Cardiac muscle cell (in vitro differentiated cells and primary cell): ENCODE measurements at regions not wholly inside any gene's neighbourhood (a gene's known extent, or its start where the extent isn't known, plus 50 kb on each side); places are given as distances from the start of the nearest gene placed in this dataset.

Experiments used
- DNase-seq, 2 donors: peaks; one replicate each; pipeline versions ENCODE4 v3.0.0 to v3.0.0-alpha.2; 2010 to 2017; ENCODE audit warnings: low read depth in 1 of 2, low spot score in 1 of 2
- H3K27ac ChIP-seq: fragments of 200-600 bp; sonication (generic); 2 replicates; pipeline ENCODE4 v1.5.1; 2016
- H3K27me3 ChIP-seq: fragments of 200-600 bp; sonication (generic); 2 replicates; pipeline ENCODE4 v1.6.0; 2016; ENCODE audit warnings: control low read depth
- H3K36me3 ChIP-seq: fragments of 200-600 bp; sonication (generic); 2 replicates; pipeline ENCODE4 v1.5.1; 2016; ENCODE audit warnings: control low read depth
- H3K4me1 ChIP-seq: fragments of 200-600 bp; sonication (generic); 2 replicates; pipeline ENCODE4 v1.8.1; 2017; ENCODE audit warnings: low read depth, mild to moderate bottlenecking, mixed run types
- H3K4me3 ChIP-seq: fragments of 200-600 bp; sonication (generic); 2 replicates; pipeline ENCODE4 v1.5.1; 2016; ENCODE audit warnings: mild to moderate bottlenecking
- H3K9me3 ChIP-seq: fragments of 200-600 bp; sonication (generic); 2 replicates; pipeline ENCODE4 v1.5.1; 2017; ENCODE audit warnings: low read depth, mild to moderate bottlenecking, control low read depth
- CTCF ChIP-seq: IDR thresholded peaks from 2 replicates; pipeline ENCODE4 v1.5.1; 2012; ENCODE audit warnings: low read depth, mild to moderate bottlenecking, low read length

- H3K27me3 ChIP-seq: peaks cover 9% of the 10 kb centered on the region
- DNase-seq: no peak
- H3K36me3 ChIP-seq: no peaks in the 10 kb centered on the region
- H3K4me3 ChIP-seq: no peak overlapping the region
- H3K4me1 ChIP-seq: peaks cover 4% of the 10 kb centered on the region
- no peak overlapping the region for H3K27ac ChIP-seq
- no peak for TF ChIP-seq CTCF
- no peaks in the 10 kb centered on the region for H3K9me3 ChIP-seq
These were observed 67.3 kb upstream of the ONECUT1 start for GRCh38 chr15:52857471-52857870.

- H3K4me3 ChIP-seq: no peak overlapping the region
- DNase-seq: no peak
- peaks cover 4% of the 10 kb centered on the region for H3K4me1 ChIP-seq
- H3K27me3 ChIP-seq: peaks cover 9% of the 10 kb centered on the region
- no peak overlapping the region for H3K27ac ChIP-seq
- no peaks in the 10 kb centered on the region for H3K36me3 ChIP-seq
- no peaks in the 10 kb centered on the region for H3K9me3 ChIP-seq
- no peak for TF ChIP-seq CTCF
These were observed 66.2 kb upstream of the ONECUT1 start for GRCh38 chr15:52856286-52856685.

- peaks cover 4% of the 10 kb centered on the region for H3K4me1 ChIP-seq
- DNase-seq: no peak
- no peaks in the 10 kb centered on the region for H3K36me3 ChIP-seq
- TF ChIP-seq CTCF: no peak
- H3K27ac ChIP-seq: no peak overlapping the region
- peaks cover 13% of the 10 kb centered on the region for H3K27me3 ChIP-seq
- no peak overlapping the region for H3K4me3 ChIP-seq
- no peaks in the 10 kb centered on the region for H3K9me3 ChIP-seq
These were observed 65.0 kb upstream of the ONECUT1 start for GRCh38 chr15:52855157-52855556.

GRCh38 chr15:52844823-52845222 lies 54.7 kb upstream of the ONECUT1 start:
- Histone ChIP-seq H3K27me3 (peaks cover 18% of the 10 kb centered on the region), H3K4me1 (no peaks in the 10 kb centered on the region), H3K4me3 (no peak overlapping the region), H3K36me3 (no peaks in the 10 kb centered on the region), H3K9me3 (no peaks in the 10 kb centered on the region), H3K27ac (no peak overlapping the region)
- DNase-seq: no peak
- no peak for TF ChIP-seq CTCF
